ENCODE measurements at regions not wholly inside any gene's neighbourhood (a gene's known extent, or its start where the extent isn't known, plus 50 kb on each side); places are given as distances from the start of the nearest gene placed in this dataset.

DNA sequence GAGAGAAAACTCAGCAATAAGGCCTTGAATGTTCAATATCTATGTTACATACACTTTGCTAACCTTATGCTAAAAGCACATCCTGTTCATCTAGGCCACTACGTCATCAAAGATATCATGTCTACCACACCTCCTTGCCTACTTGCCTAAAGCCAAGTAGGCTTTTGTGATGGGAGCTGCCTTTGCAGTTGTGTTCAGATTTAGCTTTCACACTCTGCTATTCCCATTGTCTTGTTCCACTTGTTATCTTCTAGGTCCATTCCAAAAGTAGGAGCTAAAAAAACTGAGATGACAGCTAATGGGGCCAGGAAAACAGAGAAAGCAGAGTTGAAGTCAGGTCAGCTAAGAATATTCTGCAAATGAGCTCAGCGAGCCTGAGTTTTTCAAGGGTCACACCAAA, 153.6 kb upstream of the EDNRA start:
- TF ChIP-seq POLR2A (IDR thresholded peaks at IDR 0.05) = no peak
- TF ChIP-seq, protein P1, sequence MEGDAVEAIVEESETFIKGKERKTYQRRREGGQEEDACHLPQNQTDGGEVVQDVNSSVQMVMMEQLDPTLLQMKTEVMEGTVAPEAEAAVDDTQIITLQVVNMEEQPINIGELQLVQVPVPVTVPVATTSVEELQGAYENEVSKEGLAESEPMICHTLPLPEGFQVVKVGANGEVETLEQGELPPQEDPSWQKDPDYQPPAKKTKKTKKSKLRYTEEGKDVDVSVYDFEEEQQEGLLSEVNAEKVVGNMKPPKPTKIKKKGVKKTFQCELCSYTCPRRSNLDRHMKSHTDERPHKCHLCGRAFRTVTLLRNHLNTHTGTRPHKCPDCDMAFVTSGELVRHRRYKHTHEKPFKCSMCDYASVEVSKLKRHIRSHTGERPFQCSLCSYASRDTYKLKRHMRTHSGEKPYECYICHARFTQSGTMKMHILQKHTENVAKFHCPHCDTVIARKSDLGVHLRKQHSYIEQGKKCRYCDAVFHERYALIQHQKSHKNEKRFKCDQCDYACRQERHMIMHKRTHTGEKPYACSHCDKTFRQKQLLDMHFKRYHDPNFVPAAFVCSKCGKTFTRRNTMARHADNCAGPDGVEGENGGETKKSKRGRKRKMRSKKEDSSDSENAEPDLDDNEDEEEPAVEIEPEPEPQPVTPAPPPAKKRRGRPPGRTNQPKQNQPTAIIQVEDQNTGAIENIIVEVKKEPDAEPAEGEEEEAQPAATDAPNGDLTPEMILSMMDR (IDR thresholded peaks at IDR 0.05) = no peak
